HL-60 (cell line): ENCODE measurements at regions not wholly inside any gene's neighbourhood (a gene's known extent, or its start where the extent isn't known, plus 50 kb on each side); places are given as distances from the start of the nearest gene placed in this dataset.

Experiments
- DNase-seq, 2 experiments: peaks; one replicate each; pipeline ENCODE4 v3.0.0-alpha.2; 2010 to 2020; ENCODE audit warnings: low read depth in 1 of 2, low spot score in 1 of 2
- H3K27ac ChIP-seq: fragments of 250-450 bp; sonication (Bioruptor Pico); replicated peaks from 2 replicates; pipeline ENCODE4 v1.5.1; 2020; ENCODE audit warnings: mild to moderate bottlenecking, moderate library complexity
- H3K27me3 ChIP-seq: fragments of 250-450 bp; sonication (Bioruptor Pico); 2 replicates; pipeline ENCODE4 v1.5.1; 2021; ENCODE audit warnings: mild to moderate bottlenecking, moderate library complexity; ENCODE audit not compliant: insufficient read depth, poor library complexity, severe bottlenecking
- H3K4me3 ChIP-seq: replicated peaks from 2 replicates; pipeline ENCODE4 v1.5.1; 2011; ENCODE audit warnings: mild to moderate bottlenecking, control low read depth, low read length; ENCODE audit not compliant: insufficient read depth
- GABPA ChIP-seq: IDR thresholded peaks from 2 replicates; pipeline ENCODE4 v1.6.1; 2012; ENCODE audit warnings: low read depth
- POLR2AphosphoS5 ChIP-seq: IDR thresholded peaks from 2 replicates; pipeline ENCODE4 v1.6.1; 2012; ENCODE audit warnings: low read depth
- SPI1 ChIP-seq: IDR thresholded peaks from 2 replicates; pipeline ENCODE4 v1.6.1; 2012; ENCODE audit warnings: low read depth, mild to moderate bottlenecking, borderline replicate concordance
- TF ChIP-seq, protein P1 (sequence below): IDR thresholded peaks from one replicate; pipeline ENCODE4 v1.5.1; 2011; ENCODE audit warnings: low read length, control low read depth, inconsistent platforms; ENCODE audit not compliant: insufficient read depth
- TF ChIP-seq, protein P2 (sequence below): IDR thresholded peaks from 2 replicates; pipeline ENCODE4 v1.6.1; 2012; ENCODE audit warnings: low read depth; ENCODE audit not compliant: insufficient replicate concordance

DNA sequence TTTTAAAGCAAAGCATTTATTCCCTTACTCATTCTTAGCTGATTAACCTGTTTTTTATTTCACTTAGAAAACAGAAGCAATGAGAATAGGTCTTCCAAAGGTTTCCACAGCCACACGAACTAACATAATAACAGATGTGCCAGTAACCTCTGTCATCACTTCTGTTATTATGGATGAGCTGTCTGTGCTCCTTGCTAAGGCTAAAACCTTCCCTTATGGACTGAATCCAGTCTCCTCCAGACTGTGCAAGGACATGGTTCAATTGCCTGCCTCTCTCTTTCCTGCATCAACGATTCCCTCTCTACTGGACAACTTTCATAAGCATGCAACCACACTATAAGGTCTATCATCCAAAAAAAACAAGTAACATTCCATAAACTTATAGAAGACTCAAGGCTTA lies 1446.2 kb downstream of the MAT2B start:
- H3K27ac ChIP-seq: no peak overlapping the region
- H3K4me3 ChIP-seq: no peak overlapping the region
- TF ChIP-seq, protein P1, sequence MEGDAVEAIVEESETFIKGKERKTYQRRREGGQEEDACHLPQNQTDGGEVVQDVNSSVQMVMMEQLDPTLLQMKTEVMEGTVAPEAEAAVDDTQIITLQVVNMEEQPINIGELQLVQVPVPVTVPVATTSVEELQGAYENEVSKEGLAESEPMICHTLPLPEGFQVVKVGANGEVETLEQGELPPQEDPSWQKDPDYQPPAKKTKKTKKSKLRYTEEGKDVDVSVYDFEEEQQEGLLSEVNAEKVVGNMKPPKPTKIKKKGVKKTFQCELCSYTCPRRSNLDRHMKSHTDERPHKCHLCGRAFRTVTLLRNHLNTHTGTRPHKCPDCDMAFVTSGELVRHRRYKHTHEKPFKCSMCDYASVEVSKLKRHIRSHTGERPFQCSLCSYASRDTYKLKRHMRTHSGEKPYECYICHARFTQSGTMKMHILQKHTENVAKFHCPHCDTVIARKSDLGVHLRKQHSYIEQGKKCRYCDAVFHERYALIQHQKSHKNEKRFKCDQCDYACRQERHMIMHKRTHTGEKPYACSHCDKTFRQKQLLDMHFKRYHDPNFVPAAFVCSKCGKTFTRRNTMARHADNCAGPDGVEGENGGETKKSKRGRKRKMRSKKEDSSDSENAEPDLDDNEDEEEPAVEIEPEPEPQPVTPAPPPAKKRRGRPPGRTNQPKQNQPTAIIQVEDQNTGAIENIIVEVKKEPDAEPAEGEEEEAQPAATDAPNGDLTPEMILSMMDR: no peak
- TF ChIP-seq GABPA: no peak
- no peaks in the 10 kb centered on the region for H3K27me3 ChIP-seq
- no peak for DNase-seq

DNA sequence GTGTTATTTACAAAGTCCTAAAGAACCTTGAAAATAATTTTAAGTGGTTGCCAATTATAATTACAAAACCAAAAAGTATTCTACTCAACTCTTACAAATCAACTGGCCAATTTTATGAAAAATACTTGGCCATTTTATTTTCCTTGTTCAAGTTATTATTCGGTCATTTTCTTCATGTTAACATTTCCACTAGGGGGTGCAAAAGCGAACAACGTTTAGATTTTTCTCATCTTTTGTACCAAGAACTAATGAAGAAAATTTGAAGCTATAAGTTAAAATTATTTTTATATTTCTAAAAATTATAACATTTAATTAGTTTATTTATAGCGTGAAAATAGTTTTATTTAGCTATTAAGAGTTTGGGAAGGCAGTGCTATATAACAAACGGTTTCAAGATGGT lies 1453.3 kb downstream of the MAT2B start:
- no peak for DNase-seq
- TF ChIP-seq, protein P1: no peak
- TF ChIP-seq, protein P2, sequence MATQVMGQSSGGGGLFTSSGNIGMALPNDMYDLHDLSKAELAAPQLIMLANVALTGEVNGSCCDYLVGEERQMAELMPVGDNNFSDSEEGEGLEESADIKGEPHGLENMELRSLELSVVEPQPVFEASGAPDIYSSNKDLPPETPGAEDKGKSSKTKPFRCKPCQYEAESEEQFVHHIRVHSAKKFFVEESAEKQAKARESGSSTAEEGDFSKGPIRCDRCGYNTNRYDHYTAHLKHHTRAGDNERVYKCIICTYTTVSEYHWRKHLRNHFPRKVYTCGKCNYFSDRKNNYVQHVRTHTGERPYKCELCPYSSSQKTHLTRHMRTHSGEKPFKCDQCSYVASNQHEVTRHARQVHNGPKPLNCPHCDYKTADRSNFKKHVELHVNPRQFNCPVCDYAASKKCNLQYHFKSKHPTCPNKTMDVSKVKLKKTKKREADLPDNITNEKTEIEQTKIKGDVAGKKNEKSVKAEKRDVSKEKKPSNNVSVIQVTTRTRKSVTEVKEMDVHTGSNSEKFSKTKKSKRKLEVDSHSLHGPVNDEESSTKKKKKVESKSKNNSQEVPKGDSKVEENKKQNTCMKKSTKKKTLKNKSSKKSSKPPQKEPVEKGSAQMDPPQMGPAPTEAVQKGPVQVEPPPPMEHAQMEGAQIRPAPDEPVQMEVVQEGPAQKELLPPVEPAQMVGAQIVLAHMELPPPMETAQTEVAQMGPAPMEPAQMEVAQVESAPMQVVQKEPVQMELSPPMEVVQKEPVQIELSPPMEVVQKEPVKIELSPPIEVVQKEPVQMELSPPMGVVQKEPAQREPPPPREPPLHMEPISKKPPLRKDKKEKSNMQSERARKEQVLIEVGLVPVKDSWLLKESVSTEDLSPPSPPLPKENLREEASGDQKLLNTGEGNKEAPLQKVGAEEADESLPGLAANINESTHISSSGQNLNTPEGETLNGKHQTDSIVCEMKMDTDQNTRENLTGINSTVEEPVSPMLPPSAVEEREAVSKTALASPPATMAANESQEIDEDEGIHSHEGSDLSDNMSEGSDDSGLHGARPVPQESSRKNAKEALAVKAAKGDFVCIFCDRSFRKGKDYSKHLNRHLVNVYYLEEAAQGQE: no peak
- TF ChIP-seq GABPA (no peak), POLR2AphosphoS5 (no peak), SPI1 (no peak)

DNA sequence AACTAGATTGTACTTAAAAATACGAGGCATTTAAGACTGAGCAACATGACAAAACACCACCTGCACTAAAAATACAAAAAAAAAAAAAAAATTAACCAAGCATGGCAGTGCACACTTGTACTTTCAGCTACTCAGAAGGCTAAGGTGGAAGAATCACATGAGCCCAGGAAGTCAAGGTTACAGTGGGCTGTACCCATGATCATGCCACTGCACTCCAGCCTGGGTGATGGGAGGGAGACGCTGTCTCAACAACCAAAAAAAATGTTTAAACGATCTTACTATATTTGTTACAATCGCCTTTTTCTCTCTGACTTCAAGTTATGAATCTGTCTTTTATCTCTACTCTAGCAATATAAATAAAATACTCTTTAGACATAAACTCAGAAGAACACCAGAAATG lies 1454.3 kb downstream of the MAT2B start:
- no peak overlapping the region for H3K4me3 ChIP-seq
- no peak for DNase-seq
- no peaks in the 10 kb centered on the region for H3K27me3 ChIP-seq
- H3K27ac ChIP-seq: no peak overlapping the region
- TF ChIP-seq, protein P1: no peak
- no peak for TF ChIP-seq SPI1
- TF ChIP-seq, protein P2: no peak
- TF ChIP-seq GABPA: no peak
- no peak for TF ChIP-seq POLR2AphosphoS5

More for the DNA sequence above, 1453.3 kb downstream of the MAT2B start:
- no peak overlapping the region for H3K4me3 ChIP-seq
- H3K27me3 ChIP-seq: no peaks in the 10 kb centered on the region
- H3K27ac ChIP-seq: no peak overlapping the region

DNA sequence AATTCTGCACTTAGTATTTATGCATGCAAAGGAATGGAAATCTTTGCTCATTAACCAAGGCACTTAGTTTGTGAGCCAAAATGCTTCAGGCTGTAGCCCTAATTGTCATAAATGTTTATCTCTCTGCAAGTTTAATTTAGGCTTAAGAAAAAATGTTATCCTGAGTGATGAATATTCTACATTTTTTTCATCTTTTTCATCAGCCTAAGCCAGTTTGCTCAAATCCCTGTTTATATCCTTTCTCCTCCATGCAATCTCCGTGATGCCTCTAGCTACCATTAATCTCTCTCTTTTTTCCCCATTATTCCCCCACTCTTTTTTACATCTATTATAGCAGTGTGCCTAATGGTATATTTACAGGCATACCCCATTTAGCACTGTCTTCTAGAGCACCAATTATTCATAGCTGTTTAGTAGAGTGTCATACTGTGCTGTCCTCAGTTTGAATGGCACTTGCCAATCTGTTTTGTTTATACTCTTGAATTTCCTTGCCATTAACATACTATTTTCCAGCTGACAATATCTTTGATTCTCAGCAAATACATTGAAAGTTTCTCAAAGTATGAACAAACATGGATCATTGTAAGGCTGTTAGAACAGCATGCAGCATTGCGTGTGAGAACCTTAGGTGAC lies 1457.0 kb downstream of the MAT2B start:
- H3K27ac ChIP-seq: no peak overlapping the region
- DNase-seq: no peak
- no peak for TF ChIP-seq GABPA
- TF ChIP-seq, protein P2: no peak
- no peak for TF ChIP-seq SPI1
- TF ChIP-seq POLR2AphosphoS5: no peak
- TF ChIP-seq, protein P1: no peak
- no peaks in the 10 kb centered on the region for H3K27me3 ChIP-seq
- no peak overlapping the region for H3K4me3 ChIP-seq
